Colonic mucosa (tissue), 4 donors: ENCODE measurements at regions not wholly inside any gene's neighbourhood (a gene's known extent, or its start where the extent isn't known, plus 50 kb on each side); places are given as distances from the start of the nearest gene placed in this dataset.

Experiments used
- DNase-seq: peaks from one replicate; pipeline ENCODE4 v3.0.0-alpha.2; 2020
- H3K27ac ChIP-seq: fragments of 200-600 bp; one replicate; pipeline ENCODE4 v1.8.0; 2021
- H3K27me3 ChIP-seq: fragments of 200-600 bp; one replicate; pipeline ENCODE4 v1.8.0; 2021
- H3K36me3 ChIP-seq: fragments of 200-600 bp; one replicate; pipeline ENCODE4 v1.8.0; 2021
- H3K4me1 ChIP-seq: fragments of 200-600 bp; one replicate; pipeline ENCODE4 v1.8.0; 2021; ENCODE audit warnings: mild to moderate bottlenecking
- H3K4me3 ChIP-seq: fragments of 200-600 bp; one replicate; pipeline ENCODE4 v1.8.0; 2021
- H3K9ac ChIP-seq, 2 donors: one replicate each; pipeline ENCODE4 v1.7.0; 2013; ENCODE audit warnings: control low read depth in 2 of 2, low read depth in 2 of 2, low read length in 2 of 2
- H3K9me3 ChIP-seq: fragments of 200-600 bp; one replicate; pipeline ENCODE4 v1.8.0; 2021
- CTCF ChIP-seq: fragments of 200-600 bp; IDR thresholded peaks from one replicate; pipeline ENCODE4 v1.8.0; 2022; ENCODE audit warnings: antibody characterized with exemption, mild to moderate bottlenecking
- intact Hi-C: fragments of 100-400 bp; cut with DNase I; formaldehyde crosslinking; loops from one replicate; pipeline ENCODE4 v1.14.1; 2022
- donor health status: healthy.
- donor health status: DM: no; HTN: no; CAD: no.
- donor health status: DM: no; HTN: no; CAD: no.

DNA sequence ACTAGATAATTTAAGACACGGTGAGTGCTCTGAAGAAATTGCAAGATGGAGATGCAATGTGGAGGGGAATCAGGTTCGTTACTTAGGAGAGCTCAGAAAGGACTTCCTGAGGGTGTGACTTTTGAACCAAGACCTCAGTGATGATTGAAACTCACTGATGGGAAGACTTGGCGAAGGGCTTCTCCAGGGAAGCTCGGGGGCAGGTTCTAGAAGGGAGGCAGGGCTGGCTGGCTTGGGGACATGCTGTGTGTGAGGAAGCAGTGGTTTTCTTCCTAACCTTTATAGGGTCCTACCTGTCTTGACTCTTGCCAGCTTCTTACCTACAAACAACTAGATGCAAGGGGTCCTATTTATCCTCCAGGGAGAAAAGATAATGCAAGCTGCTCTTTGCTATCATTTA lies 637.9 kb downstream of the ACTR3B start:
- no peak overlapping the region for H3K27ac ChIP-seq
- DNase-seq: no peak

DNA sequence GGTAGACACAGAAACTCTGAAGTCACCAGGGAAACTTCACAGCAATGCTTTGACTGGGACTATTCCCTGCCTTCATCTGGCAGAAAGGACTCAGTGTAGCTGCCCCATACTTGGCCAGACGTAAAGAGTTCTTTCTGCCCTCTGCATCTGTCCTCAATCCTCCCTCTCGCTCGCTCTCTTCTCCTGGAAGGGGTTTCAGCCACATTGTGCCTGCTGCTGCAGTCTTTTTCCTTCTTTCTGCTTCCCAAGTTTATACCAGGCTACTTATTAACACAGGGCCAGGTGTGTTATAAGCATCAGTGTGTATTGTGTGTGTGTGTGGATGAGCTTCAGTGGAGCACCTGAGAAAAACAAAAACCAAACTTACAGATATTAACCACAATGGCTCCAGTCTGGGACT lies 638.4 kb downstream of the ACTR3B start:
- Histone ChIP-seq H3K27me3 (no peaks in the 10 kb centered on the region), H3K9me3 (no peaks in the 10 kb centered on the region), H3K4me3 (no peak overlapping the region), H3K36me3 (no peaks in the 10 kb centered on the region), H3K27ac (no peak overlapping the region), H3K9ac (no peak overlapping the region), H3K4me1 (no peaks in the 10 kb centered on the region)
- no peak for DNase-seq
- no peak for TF ChIP-seq CTCF
- intact Hi-C loops: no loop called here

More for the DNA sequence above, 637.9 kb downstream of the ACTR3B start:
- TF ChIP-seq CTCF: no peak
- H3K9me3 ChIP-seq: no peaks in the 10 kb centered on the region
- H3K4me1 ChIP-seq: no peaks in the 10 kb centered on the region
- intact Hi-C loops: no loop called here
- no peak overlapping the region for H3K9ac ChIP-seq
- no peak overlapping the region for H3K4me3 ChIP-seq
- no peaks in the 10 kb centered on the region for H3K36me3 ChIP-seq
- no peaks in the 10 kb centered on the region for H3K27me3 ChIP-seq

DNA sequence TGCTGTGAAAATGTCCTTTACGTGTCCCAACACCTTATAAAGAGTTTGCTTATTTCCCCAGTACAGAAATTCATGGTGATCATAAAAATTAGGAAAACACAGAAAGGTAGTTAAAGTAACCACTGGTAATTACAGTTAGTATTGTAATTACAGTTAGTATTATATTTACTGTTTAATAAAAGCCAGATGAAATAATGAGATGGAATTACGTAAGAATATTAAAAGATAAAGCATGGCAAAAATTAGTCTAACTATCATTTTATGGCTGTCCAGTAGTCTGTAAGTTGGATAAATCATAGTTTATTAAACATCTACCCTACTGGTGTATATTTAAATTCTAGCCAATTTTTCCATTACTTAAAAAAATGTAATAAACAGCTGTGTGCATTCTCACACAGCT lies 638.8 kb downstream of the ACTR3B start:
- intact Hi-C loops: no loop called here
- no peak overlapping the region for H3K9ac ChIP-seq
- no peaks in the 10 kb centered on the region for H3K27me3 ChIP-seq
- H3K36me3 ChIP-seq: no peaks in the 10 kb centered on the region
- TF ChIP-seq CTCF: no peak
- no peak overlapping the region for H3K27ac ChIP-seq
- no peak for DNase-seq
- H3K4me3 ChIP-seq: no peak overlapping the region
- no peaks in the 10 kb centered on the region for H3K9me3 ChIP-seq
- no peaks in the 10 kb centered on the region for H3K4me1 ChIP-seq

DNA sequence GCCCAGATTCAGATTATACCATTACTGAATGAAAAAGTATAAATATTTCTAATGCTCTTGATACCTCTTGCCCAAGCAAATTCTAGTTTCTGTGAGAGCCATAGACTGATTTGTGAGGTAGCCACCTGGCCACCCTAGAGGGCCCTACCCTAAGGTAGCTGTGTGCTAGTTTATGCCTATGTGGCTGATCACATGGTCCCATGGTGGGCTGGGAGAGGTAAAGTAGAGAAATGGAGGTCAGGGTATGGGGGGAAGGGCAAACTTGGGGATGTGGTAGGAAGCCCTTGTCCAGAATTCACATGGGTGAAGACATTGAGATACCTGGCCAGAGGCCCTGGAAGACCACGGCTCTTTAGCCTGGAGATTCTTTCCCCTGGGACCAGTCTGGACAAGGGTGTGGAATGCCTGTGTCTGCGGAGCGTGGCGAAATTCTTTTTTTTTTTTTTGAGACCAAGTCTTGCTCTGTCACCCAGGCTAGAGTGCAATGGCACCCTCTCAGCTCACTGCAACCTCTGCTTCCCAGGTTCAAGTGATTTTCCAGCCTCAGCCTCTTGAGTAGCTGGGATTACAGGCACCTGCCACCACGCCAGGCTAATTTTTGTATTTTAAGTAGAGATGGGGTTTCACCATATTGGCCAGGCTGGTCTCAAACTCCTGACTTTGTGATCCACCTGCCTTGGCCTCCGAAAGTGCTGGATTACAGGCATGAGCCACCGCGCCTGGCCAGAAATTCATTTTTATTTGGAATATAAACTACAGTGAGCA lies 639.4 kb downstream of the ACTR3B start:
- H3K9ac ChIP-seq: no peak overlapping the region
- H3K4me1 ChIP-seq: no peaks in the 10 kb centered on the region
- intact Hi-C loops: no loop called here
- H3K4me3 ChIP-seq: no peak overlapping the region
- no peaks in the 10 kb centered on the region for H3K9me3 ChIP-seq
- DNase-seq: no peak
- no peaks in the 10 kb centered on the region for H3K27me3 ChIP-seq
- H3K27ac ChIP-seq: no peak overlapping the region
- no peaks in the 10 kb centered on the region for H3K36me3 ChIP-seq
- no peak for TF ChIP-seq CTCF

GRCh38 chr7:153399554-153399940 lies 640.0 kb downstream of the ACTR3B start:
- Histone ChIP-seq H3K4me3 (no peak overlapping the region), H3K9ac (no peak overlapping the region), H3K27me3 (no peaks in the 10 kb centered on the region), H3K9me3 (no peaks in the 10 kb centered on the region), H3K4me1 (no peaks in the 10 kb centered on the region), H3K36me3 (no peaks in the 10 kb centered on the region), H3K27ac (no peak overlapping the region)
- no peak for DNase-seq
- intact Hi-C loops: no loop called here
- no peak for TF ChIP-seq CTCF
